GM18517 (cell line): ENCODE measurements at regions not wholly inside any gene's neighbourhood (a gene's known extent, or its start where the extent isn't known, plus 50 kb on each side); places are given as distances from the start of the nearest gene placed in this dataset.

Source experiments
- ATAC-seq: cut with Tn5 transposase; IDR thresholded peaks from one replicate; pipeline ENCODE4 v1.9.1; 2021; ENCODE audit warnings: mild to moderate bottlenecking, moderate library complexity; ENCODE audit not compliant: unreplicated experiment

- no peak for ATAC-seq
These were observed 201.9 kb upstream of the UBASH3B start for GRCh38 chr11:122453586-122453985.

DNA sequence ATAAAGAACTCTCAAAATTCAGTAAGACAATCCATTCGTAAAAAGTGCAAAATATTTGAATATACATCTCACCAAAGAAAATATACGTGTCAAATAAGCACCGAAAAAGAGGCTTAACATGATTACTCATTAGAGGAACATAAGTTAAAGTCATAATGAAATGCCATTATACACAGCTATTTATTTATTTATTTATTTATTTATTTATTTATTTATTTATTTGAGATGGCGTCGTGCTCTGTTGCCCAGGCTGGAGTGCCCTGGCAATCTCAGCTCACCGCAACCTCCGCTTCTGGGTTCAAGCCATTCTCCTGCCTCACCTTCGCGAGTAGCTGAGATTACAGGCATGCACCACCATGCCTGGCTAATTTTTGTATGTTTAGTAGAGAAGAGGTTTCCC, 203.6 kb upstream of the UBASH3B start:
- ATAC-seq, result no peak

DNA sequence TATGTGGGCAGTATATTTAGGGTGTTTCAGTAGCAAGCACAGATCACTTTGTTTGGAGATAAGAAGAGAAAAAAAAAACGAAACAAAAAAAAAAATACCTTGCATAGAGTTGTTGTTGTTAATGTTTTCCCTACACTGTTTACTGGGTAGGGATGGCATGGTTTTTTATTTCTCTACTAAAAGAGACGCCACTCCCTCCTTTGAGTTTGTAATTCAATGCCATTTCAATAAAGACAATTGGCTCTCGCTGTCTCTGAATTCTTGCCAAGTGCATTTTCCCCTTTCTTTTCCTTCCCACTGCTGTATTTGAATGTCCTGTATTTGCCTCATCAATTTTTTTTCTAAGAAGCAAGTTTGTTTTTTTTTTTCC, 213.9 kb upstream of the UBASH3B start:
- no peak for ATAC-seq

DNA sequence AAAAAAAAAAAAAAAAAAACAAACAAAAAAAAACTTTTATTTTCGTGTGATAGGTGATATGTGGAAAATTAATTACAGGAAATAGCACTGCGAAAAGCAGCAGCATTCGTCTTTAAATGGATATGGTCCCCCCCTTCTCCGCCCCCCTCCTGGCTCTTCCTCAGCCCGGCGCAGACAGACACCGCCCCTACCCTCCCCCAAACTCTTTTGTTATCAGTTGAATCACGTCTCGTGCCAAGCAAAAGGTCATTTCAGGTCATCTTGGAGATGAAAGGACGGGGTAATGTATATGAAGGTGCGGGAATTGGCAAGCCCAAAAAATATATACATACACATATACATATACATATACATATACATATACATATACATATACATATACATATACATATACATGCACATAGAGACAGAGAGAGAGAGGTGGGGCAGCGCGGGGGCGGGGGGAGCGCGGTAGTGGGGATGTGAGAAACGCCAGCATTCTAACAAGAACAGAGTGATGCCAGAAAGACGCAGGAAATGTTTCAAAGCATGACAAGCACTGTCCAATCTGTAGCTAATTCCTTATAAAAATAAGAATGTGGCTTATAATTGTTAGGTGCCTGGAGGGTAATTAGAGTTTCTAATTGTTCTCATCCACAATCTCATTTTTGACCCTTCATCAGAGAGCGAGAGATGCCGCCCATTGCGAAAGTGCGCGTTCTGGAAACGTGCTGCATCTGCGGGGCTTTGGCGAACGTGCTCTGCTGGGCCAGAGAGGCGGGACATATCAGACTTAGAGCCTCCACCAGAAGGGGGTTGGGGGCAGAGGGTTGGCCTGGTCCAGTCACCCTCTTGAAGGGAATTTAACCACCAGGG, 214.5 kb upstream of the UBASH3B start:
- no peak for ATAC-seq

- no peak for ATAC-seq
These were observed 215.4 kb upstream of the UBASH3B start for GRCh38 chr11:122439866-122440810.

DNA sequence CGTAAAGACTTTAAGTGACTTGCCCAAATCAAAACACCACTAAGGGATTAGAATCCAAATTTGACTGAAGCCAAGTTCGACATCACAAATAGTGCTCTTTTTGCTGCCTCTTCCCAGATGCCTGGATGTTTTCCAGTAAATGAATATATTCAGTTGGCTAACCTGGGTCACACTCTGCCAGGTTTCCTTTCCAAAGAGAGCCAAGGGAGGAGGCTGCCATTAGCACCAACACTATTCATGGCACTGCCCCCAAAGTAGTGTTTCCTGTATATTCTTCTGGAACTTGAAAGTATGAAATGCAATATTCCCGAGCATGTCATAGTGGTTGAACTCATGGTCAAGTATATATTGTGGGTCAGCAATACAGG, 219.3 kb upstream of the UBASH3B start:
- no peak for ATAC-seq

- ATAC-seq, result no peak
These were observed 219.9 kb upstream of the UBASH3B start for GRCh38 chr11:122435540-122436187.

GRCh38 chr11:122434786-122435185, 220.7 kb upstream of the UBASH3B start:
- no peak for ATAC-seq

GRCh38 chr11:122430490-122430889, 225.0 kb upstream of the UBASH3B start:
- no peak for ATAC-seq

- no peak for ATAC-seq
These were observed 229.4 kb upstream of the UBASH3B start for GRCh38 chr11:122426073-122426472.

- no peak for ATAC-seq
These were observed 230.9 kb upstream of the UBASH3B start for GRCh38 chr11:122424636-122425035.

DNA sequence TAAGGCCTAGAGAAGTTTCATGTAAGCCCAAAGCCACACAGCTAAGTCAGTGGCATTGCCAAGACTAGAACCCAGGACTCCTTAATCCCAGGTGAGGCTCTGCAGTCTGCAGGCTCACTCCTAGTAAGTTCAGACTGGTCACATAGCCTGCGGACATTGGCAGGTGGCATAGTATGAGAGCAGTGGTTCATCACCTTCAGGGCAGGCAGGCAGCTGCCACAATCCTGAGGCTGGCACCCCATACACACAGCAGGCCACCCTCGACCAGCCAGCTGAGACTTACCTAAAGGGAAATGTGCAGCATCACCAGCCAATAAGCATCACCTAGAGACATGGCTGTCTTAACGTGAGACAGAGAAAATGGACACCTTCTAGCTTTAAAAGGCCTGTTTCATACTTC, 231.6 kb upstream of the UBASH3B start:
- ATAC-seq, result no peak

DNA sequence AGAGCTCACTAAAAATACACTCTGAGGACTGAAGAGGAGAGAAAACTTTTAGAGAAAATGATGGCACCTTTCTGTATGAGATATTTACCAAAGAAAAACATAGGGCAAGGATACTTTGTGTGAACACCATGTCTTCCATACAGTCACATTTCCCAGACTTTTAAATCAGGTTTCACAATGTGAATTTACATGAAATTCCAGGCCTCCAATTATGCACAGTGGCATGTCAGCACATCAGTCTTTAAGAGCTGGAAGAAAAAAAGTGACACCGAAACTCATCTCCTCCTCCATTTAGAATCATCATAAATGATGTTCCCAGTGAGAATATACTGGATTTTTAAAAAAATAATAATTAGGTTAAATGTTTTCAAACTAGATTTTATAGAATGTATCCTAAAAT, 232.2 kb upstream of the UBASH3B start:
- no peak for ATAC-seq

- ATAC-seq, result no peak
These were observed 232.8 kb upstream of the UBASH3B start for GRCh38 chr11:122422682-122423081.

DNA sequence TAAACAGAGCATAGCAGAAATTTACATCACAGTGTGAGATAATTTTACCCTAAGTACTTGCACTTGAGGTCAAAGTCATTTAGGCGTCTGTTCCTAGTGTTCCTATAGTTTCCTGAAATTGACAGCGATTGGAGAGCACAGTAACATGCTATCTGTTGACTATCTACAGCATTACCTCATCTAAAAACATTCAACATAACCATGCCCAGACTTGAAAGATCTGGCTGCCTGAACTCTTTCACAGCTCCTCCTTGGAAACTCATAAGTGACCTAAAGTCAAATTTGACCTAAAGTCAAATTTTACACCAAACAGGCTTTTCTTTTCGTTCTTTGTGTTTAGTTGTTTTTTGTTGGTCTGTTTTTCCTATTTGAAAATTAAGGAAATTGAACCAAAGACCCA, 233.8 kb upstream of the UBASH3B start:
- no peak for ATAC-seq

GRCh38 chr11:122418032-122418431, 237.5 kb upstream of the UBASH3B start:
- no peak for ATAC-seq

DNA sequence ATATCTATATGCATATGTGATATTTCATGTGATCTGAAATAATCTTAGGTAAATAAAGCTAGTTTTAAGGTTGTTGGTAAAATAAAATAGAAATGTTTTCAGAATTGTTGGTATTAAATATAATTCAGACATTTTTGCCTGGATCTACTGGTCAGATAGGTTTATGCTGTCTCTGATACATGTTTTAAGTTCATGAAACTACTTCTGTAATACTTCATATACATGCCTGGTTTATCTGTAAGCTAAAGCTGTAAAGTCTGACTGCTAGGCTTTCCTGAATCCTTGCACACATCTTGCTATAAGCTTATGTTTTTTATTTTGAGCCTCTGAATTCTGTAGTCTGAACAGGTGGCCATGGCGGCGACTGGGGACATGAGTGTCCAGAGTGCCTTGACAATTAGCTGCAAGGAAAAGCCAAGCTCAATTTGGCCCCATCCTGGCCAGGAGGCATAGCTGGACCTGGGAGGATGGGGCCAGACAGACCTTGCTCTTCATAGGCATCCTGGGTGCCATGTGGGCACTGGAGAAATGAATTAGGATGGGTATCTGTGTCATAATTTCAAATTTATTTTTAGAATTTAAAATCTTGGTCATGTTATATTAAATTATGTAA, 241.0 kb upstream of the UBASH3B start:
- no peak for ATAC-seq

GRCh38 chr11:122413677-122414076, 241.8 kb upstream of the UBASH3B start:
- ATAC-seq, result no peak

- ATAC-seq, result no peak
These were observed 242.9 kb upstream of the UBASH3B start for GRCh38 chr11:122412581-122412980.

DNA sequence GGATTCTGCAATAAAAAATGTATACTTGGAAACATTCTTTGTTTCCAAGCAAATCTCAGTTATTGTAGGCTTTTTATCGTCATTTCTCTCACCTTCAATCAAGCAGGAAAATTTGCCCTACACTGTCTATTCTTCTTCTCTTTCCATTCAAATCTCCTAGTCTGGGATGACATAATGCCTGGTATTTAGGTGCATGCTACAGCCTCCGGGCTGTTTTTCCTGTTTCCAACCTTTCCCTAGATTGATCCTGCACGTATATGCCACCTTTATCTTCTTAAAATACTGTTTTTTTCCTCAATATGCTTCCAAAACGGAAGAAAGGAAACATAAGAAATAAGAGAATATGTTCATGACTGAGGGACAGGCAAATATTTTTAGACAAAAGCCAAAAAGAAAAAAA, 249.1 kb upstream of the UBASH3B start:
- no peak for ATAC-seq
